DOHH2 (cell line): ENCODE measurements at regions not wholly inside any gene's neighbourhood (a gene's known extent, or its start where the extent isn't known, plus 50 kb on each side); places are given as distances from the start of the nearest gene placed in this dataset.

Experiments
- CTCF ChIP-seq: fragments of 200-600 bp; sonication (generic); IDR thresholded peaks from one replicate; pipeline ENCODE4 v1.5.1; 2014; ENCODE audit warnings: antibody characterized with exemption, mild to moderate bottlenecking, low read depth, low read length; ENCODE audit not compliant: poor library complexity, severe bottlenecking
- EZH2phosphoT487 ChIP-seq: fragments of 200-600 bp; sonication (generic); IDR thresholded peaks from 2 replicates; pipeline ENCODE4 v1.6.1; 2017; ENCODE audit warnings: borderline replicate concordance, mild to moderate bottlenecking, antibody characterized with exemption, low read length, moderate library complexity, mixed read lengths

- TF ChIP-seq CTCF = no peak
- TF ChIP-seq EZH2phosphoT487 = no peak
Measured at GRCh38 chr9:3125602-3126405, 281.9 kb upstream of the PUM3 start.
